Activated T-helper 2 cell treated with anti-CD3 and anti-CD28 coated beads, Interferon-gamma antibody, Interleukin-2, Interleukin-4, amounts not matched to agents 10 μg/mL and 5 μg/mL and 100 μg/mL, durations not matched to agents 14 hours and 24 hours and 36 hours (primary cell): ENCODE measurements at regions not wholly inside any gene's neighbourhood (a gene's known extent, or its start where the extent isn't known, plus 50 kb on each side); places are given as distances from the start of the nearest gene placed in this dataset.

ENCODE experiments used
- DNase-seq: peaks from one replicate; pipeline ENCODE4 v3.0.0; 2021; ENCODE audit warnings: low spot score
- H3K27ac Mint-ChIP-seq: one replicate; pipeline ENCODE4 v1.8.0; 2021; ENCODE audit warnings: mixed read lengths
- H3K27me3 Mint-ChIP-seq: one replicate; pipeline ENCODE4 v1.8.0; 2021; ENCODE audit warnings: low read depth, mixed read lengths
- H3K36me3 Mint-ChIP-seq: one replicate; pipeline ENCODE4 v1.8.0; 2021; ENCODE audit warnings: low read depth, mixed read lengths
- H3K4me1 Mint-ChIP-seq: one replicate; pipeline ENCODE4 v1.8.0; 2021; ENCODE audit warnings: low read depth, mixed read lengths
- H3K4me3 Mint-ChIP-seq: one replicate; pipeline ENCODE4 v1.8.0; 2021; ENCODE audit warnings: low read depth, mild to moderate bottlenecking, moderate library complexity, mixed read lengths
- H3K9me3 Mint-ChIP-seq: one replicate; pipeline ENCODE4 v1.8.0; 2021; ENCODE audit warnings: mixed read lengths
- intact Hi-C: fragments of 100-400 bp; cut with micrococcal nuclease; formaldehyde crosslinking; loops from one replicate; pipeline ENCODE4 v1.15.1; 2023

DNA sequence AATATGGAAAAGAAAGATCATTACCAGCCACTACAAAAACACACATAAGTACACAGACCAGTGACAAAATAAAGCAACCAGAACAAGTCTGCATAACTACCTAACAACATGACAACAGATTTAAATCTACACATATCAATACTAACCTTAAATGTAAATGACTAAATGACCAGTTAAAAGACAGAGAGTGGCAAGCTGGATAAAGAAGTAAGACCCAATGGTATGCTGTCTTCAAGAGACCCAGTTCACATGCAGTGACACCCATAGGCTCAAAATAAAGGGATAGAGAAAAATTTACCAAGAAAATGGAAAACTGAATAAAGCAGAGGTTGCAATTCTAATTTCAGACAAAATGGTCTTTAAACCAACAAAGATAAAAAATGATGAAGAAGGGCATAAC lies 938.1 kb downstream of the EFNA5 start:
- intact Hi-C loops, result no loop called here
- Mint-ChIP-seq H3K27ac (no peak overlapping the region), H3K4me3 (no peak overlapping the region), H3K36me3 (no peaks in the 10 kb centered on the region), H3K4me1 (no peaks in the 10 kb centered on the region), H3K27me3 (no peaks in the 10 kb centered on the region), H3K9me3 (peaks cover 60% of the 10 kb centered on the region)
- no peak for DNase-seq

DNA sequence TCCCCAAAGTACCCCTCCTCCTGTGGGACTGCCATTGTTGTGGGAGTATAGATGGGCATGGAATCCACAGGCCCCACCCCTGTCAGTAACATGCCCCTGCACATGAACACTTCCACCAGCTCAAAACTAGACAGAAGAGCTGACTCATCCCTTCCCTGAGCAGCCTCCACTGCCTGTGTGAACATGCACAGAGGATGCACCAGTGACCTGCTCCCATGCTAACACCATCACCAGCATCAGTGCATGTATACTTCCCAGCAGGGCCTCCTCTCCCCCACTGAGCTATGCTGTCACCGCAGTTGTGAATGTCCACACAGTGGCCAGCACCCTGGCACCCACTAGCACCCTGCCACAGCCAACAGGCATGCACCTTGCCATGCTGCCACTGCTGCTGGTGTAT lies 939.8 kb downstream of the EFNA5 start:
- intact Hi-C loops, result no loop called here
- H3K9me3 Mint-ChIP-seq, result peaks cover 61% of the 10 kb centered on the region

DNA sequence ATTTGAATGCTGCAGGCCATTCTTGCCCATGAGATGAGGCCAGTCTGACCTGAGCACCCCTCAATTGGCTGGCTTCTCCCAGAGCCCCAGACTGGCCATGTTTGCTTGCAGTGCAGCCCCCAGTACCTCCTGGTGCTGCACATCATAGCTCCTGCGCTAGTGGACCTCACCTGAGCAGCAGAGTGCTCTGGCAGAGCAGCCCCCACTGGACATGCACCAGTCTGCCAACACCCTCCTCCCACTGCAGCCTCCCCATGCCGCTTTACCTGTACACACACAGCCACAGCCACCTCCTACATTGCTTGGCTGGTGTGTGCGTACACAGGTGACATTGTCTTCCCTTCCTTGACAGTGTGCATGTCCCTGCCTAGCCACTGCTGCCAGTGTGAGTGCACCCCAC lies 940.2 kb downstream of the EFNA5 start:
- Mint-ChIP-seq H3K4me1 (no peaks in the 10 kb centered on the region), H3K27me3 (no peaks in the 10 kb centered on the region), H3K27ac (no peak overlapping the region), H3K4me3 (no peak overlapping the region), H3K9me3 (peaks cover 58% of the 10 kb centered on the region), H3K36me3 (no peaks in the 10 kb centered on the region)
- intact Hi-C loops, result no loop called here
- DNase-seq, result no peak

More for the DNA sequence above, 939.8 kb downstream of the EFNA5 start:
- H3K4me3 Mint-ChIP-seq, result no peak overlapping the region
- H3K4me1 Mint-ChIP-seq, result no peaks in the 10 kb centered on the region
- DNase-seq, result no peak
- H3K36me3 Mint-ChIP-seq, result no peaks in the 10 kb centered on the region
- H3K27me3 Mint-ChIP-seq, result no peaks in the 10 kb centered on the region
- H3K27ac Mint-ChIP-seq, result no peak overlapping the region

DNA sequence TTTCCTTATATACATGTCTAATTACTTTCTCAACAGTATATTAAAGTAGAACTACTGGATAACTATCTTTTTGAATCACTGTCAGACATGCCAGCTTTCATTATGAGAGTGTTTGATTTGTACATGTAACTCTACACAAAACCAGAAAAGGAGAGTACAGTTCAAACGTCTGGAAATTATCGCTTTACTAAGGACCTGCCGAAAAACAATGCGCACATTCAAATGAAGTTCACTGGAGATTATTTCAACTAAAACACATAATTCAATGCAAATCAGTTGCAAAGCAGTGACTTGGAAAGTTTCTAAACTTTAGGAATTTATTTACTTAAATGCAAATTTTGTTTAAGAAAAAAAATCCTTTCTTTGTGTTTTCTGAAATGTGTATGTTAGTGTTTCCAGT lies 942.5 kb downstream of the EFNA5 start:
- intact Hi-C loops, result no loop called here
- DNase-seq, result no peak

DNA sequence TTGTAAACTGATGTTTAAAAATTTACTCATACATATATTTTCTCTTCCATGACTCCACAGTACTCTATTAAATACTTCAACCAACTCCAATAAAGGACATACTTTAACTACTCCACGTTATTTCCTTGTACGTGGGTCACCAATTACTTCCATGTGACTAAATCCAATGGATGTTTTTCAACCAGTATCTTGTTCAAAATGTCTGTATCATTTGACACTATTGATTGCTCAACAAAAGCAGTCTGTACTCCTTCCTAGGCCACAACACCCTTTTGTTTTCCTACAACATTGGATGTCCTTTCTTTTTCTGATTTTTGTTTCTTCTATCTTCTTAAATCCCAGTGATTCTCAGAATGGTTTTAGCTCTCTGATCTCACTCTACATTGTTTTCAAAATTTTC lies 943.7 kb downstream of the EFNA5 start:
- Mint-ChIP-seq H3K27me3 (no peaks in the 10 kb centered on the region), H3K9me3 (peaks cover 35% of the 10 kb centered on the region), H3K36me3 (no peaks in the 10 kb centered on the region), H3K4me3 (no peak overlapping the region), H3K4me1 (no peaks in the 10 kb centered on the region), H3K27ac (no peak overlapping the region)
- no peak for DNase-seq
- intact Hi-C loops, result no loop called here

More for the DNA sequence above, 942.5 kb downstream of the EFNA5 start:
- H3K4me3 Mint-ChIP-seq, result no peak overlapping the region
- no peak overlapping the region for H3K27ac Mint-ChIP-seq
- H3K9me3 Mint-ChIP-seq, result peaks cover 44% of the 10 kb centered on the region
- H3K27me3 Mint-ChIP-seq, result no peaks in the 10 kb centered on the region
- H3K4me1 Mint-ChIP-seq, result no peaks in the 10 kb centered on the region
- H3K36me3 Mint-ChIP-seq, result no peaks in the 10 kb centered on the region

DNA sequence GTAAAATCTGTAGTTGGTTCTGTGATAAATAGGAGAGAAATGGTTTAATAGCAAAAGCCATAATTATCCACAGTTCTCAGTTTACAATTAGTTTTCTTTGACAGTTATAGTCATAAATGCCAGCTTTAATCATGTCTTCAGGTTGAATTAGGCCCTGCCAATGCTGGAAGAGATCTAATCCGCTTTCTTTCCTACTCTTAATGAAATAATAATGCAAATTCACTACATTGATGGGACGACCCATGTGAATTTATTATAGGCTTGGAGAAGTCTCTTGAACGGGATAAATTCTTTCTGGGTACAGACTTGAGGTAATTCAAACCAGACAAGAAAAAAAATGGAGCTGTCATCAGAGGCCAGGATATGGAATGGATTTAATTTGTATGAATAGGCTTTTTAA lies 950.4 kb downstream of the EFNA5 start:
- Mint-ChIP-seq H3K9me3 (peaks cover 23% of the 10 kb centered on the region), H3K27ac (no peak overlapping the region), H3K27me3 (no peaks in the 10 kb centered on the region), H3K36me3 (no peaks in the 10 kb centered on the region), H3K4me1 (no peaks in the 10 kb centered on the region), H3K4me3 (no peak overlapping the region)
- no peak for DNase-seq
- intact Hi-C loops, result no loop called here

DNA sequence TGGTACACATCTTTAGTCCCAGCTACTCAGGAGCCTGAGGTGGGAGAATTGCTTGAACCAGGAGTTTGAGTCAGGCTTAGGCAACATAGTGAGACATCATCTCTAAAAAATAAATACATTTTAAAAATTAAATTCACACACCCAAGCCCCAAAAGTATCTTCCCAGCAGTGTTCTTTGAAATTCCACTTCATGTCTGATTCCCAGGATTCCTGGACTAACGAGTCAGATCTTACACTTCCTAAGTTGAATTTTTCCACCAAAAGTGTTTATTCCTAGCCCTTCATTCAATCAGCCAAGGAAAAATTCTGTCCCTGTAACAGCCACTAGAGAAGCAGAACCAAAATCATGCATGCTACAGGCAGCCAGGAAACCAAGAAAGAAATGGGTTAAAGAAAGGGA lies 970.9 kb downstream of the EFNA5 start:
- intact Hi-C loops, result no loop called here
- H3K4me3 Mint-ChIP-seq, result no peak overlapping the region

DNA sequence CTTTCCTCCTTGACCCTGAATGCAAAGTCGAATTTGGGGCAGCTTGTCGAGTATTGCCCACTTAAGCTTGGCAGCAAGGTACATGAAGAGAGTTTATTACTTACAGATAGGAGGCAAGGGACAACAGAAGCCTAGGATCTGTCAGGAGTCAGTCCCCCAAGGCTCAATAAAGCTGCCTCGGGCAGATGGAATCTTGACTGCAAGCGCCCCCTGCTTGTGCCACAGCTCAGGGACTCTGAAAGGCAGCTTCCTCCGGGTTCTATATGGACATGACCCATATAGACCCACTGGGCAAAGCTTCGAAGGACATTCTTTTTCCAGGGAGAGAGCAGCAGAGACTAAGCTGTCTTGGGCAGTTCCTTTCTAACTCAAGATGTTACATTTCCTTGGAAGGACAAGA lies 971.5 kb downstream of the EFNA5 start:
- Mint-ChIP-seq H3K27ac (no peak overlapping the region), H3K36me3 (no peaks in the 10 kb centered on the region), H3K4me3 (no peak overlapping the region), H3K27me3 (no peaks in the 10 kb centered on the region), H3K9me3 (peaks cover 14% of the 10 kb centered on the region), H3K4me1 (no peaks in the 10 kb centered on the region)
- DNase-seq, result no peak
- intact Hi-C loops, result no loop called here

More for the DNA sequence above, 970.9 kb downstream of the EFNA5 start:
- Mint-ChIP-seq H3K27me3 (no peaks in the 10 kb centered on the region), H3K36me3 (no peaks in the 10 kb centered on the region), H3K4me1 (no peaks in the 10 kb centered on the region), H3K9me3 (peaks cover 14% of the 10 kb centered on the region), H3K27ac (no peak overlapping the region)
- no peak for DNase-seq

DNA sequence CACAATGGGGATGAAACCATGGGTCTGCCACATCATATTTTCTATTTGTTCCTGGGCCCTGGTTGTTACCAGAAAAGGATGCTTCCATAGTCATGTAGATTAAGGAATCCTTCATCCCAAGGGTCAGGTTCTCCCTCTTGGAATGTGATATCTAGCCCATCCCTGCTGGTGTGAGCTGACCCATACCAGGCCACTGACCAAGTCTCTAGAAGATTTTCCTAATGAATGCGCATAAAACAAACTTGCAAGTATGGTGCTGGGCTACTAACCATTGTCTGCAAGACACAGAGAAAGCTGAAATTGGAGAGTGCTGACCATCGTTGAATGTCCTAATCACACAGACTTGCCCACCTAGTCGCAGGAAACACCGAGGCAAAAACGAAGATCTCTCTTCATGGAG lies 972.6 kb downstream of the EFNA5 start:
- Mint-ChIP-seq H3K4me1 (no peaks in the 10 kb centered on the region), H3K27ac (no peak overlapping the region), H3K4me3 (no peak overlapping the region), H3K9me3 (peaks cover 14% of the 10 kb centered on the region), H3K27me3 (no peaks in the 10 kb centered on the region), H3K36me3 (no peaks in the 10 kb centered on the region)
- intact Hi-C loops, result no loop called here
- DNase-seq, result no peak

DNA sequence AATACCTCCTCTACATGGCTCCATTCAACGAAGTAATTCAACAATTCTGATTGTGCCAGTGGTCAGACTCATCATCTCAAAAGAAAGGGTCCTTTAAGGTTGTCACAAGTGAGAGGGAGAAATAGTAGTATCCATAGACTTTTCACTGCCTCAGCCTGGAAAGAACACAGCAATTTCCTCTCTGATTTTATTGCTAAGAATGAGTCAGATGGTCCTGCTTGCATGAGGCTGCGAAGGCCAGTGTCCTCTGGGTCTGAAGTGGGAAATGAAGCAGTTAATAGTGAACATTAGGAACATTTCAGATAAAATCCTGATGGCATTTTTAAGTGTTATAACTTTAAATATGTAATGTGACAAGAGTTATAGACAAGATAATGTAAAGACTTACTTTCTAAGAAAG lies 979.0 kb downstream of the EFNA5 start:
- Mint-ChIP-seq H3K27ac (no peak overlapping the region), H3K4me3 (no peak overlapping the region), H3K4me1 (no peaks in the 10 kb centered on the region), H3K27me3 (no peaks in the 10 kb centered on the region), H3K9me3 (no peaks in the 10 kb centered on the region), H3K36me3 (no peaks in the 10 kb centered on the region)
- no peak for DNase-seq
- intact Hi-C loops, result no loop called here

DNA sequence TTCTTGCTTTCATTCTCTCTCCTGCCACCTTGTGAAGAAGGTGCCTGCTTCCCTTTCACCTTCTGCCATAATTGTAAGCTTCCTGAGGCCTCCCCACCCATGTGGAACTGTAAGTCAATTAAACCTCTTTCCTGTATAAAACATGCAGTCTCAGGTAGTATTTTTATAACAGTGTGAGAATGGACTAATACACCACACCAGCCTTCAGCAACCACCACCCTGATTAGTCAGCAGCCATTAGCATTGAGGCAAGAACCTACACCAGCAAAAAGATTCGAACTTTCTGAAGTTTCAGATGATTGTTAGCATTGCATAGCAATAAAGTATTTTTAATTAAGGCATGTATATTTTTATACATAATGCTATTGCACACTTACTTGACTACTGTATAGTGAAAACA lies 980.2 kb downstream of the EFNA5 start:
- H3K27me3 Mint-ChIP-seq, result no peaks in the 10 kb centered on the region
- no peaks in the 10 kb centered on the region for H3K9me3 Mint-ChIP-seq
- no peaks in the 10 kb centered on the region for H3K36me3 Mint-ChIP-seq
- no peak overlapping the region for H3K4me3 Mint-ChIP-seq
- no peak overlapping the region for H3K27ac Mint-ChIP-seq
- DNase-seq, result no peak
- intact Hi-C loops, result no loop called here
- H3K4me1 Mint-ChIP-seq, result no peaks in the 10 kb centered on the region

DNA sequence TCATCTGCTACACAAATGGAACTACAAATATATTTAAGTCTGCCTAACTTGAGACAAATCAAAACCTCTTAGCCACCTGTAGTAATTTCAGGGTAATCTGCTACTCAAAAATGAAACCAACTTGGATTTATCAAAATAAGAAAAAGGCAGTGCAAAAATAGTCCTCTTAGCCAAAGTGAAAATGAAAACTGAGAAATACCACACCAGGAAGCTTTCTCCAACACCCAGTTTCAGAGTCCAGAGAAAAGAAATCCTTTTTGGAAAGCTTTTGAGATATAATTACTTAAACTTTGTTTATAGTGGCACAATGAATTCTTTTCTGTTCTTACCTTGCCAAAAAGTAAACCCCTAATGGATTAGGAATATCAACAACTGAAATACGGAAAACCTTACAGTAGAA lies 990.4 kb downstream of the EFNA5 start:
- intact Hi-C loops, result no loop called here
- H3K9me3 Mint-ChIP-seq, result peaks cover 22% of the 10 kb centered on the region
- no peak for DNase-seq
- no peaks in the 10 kb centered on the region for H3K36me3 Mint-ChIP-seq
- no peaks in the 10 kb centered on the region for H3K27me3 Mint-ChIP-seq
- no peaks in the 10 kb centered on the region for H3K4me1 Mint-ChIP-seq
- H3K27ac Mint-ChIP-seq, result no peak overlapping the region
- H3K4me3 Mint-ChIP-seq, result no peak overlapping the region

DNA sequence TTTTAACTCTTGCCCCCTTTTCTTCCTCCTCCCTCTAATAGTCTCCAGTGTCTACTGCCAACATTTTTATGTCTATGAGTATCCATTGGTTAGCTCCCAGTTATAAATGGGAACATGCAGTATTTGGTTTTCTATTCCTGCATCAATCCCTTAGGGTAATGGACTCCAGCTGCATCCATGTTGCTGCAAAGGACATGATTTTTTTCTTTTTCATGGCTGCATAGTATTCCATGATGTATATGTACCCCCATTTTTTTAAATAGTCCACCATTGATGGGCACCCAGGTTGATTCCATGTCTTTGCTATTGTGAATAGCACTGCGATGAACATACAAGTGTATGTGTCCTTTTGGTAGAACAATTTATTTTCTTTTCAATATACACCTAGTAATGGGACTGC lies 993.7 kb downstream of the EFNA5 start:
- Mint-ChIP-seq H3K27ac (no peak overlapping the region), H3K4me1 (no peaks in the 10 kb centered on the region), H3K4me3 (no peak overlapping the region), H3K36me3 (no peaks in the 10 kb centered on the region), H3K27me3 (no peaks in the 10 kb centered on the region), H3K9me3 (peaks cover 16% of the 10 kb centered on the region)
- no peak for DNase-seq
- intact Hi-C loops, result no loop called here

DNA sequence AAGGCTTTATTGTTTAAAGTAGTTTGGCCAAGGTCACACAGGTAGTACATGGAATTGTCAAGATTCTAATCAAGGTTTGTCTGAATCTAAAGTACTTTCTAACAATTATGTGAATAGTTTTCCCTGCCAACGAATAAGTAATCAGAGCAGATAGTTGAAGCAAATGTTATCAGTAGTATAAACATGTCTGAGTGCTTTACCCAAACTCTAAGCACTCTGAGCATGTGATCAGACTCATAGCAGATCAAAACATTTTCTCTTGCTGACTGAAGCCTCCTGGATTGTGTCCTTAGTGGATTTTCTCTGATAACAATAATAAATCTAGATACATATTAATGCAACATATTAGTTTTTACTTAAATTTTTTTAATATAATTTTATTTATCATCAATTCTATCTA lies 995.0 kb downstream of the EFNA5 start:
- H3K27me3 Mint-ChIP-seq, result no peaks in the 10 kb centered on the region
- H3K27ac Mint-ChIP-seq, result no peak overlapping the region
- H3K9me3 Mint-ChIP-seq, result peaks cover 17% of the 10 kb centered on the region
- no peaks in the 10 kb centered on the region for H3K4me1 Mint-ChIP-seq
- no peak for DNase-seq
- intact Hi-C loops, result no loop called here
- H3K36me3 Mint-ChIP-seq, result no peaks in the 10 kb centered on the region
- no peak overlapping the region for H3K4me3 Mint-ChIP-seq
